D721Med (cell line): ENCODE measurements at regions not wholly inside any gene's neighbourhood (a gene's known extent, or its start where the extent isn't known, plus 50 kb on each side); places are given as distances from the start of the nearest gene placed in this dataset.

Experiments used
- DNase-seq: peaks from one replicate; pipeline ENCODE4 v3.0.0; 2011; ENCODE audit warnings: low spot score; ENCODE audit not compliant: insufficient read length
- FAIRE-seq: peaks from 2 replicates; lab custom pipeline; 2011; peaks lifted over from hg19 to GRCh38; lab: Jason Lieb, UNC
- TF ChIP-seq, protein P1 (sequence below): IDR thresholded peaks from 2 replicates; pipeline ENCODE4 v1.5.1; 2012; ENCODE audit warnings: mild to moderate bottlenecking, control low read depth; ENCODE audit not compliant: insufficient read depth; ENCODE audit errors: missing control alignments

DNA sequence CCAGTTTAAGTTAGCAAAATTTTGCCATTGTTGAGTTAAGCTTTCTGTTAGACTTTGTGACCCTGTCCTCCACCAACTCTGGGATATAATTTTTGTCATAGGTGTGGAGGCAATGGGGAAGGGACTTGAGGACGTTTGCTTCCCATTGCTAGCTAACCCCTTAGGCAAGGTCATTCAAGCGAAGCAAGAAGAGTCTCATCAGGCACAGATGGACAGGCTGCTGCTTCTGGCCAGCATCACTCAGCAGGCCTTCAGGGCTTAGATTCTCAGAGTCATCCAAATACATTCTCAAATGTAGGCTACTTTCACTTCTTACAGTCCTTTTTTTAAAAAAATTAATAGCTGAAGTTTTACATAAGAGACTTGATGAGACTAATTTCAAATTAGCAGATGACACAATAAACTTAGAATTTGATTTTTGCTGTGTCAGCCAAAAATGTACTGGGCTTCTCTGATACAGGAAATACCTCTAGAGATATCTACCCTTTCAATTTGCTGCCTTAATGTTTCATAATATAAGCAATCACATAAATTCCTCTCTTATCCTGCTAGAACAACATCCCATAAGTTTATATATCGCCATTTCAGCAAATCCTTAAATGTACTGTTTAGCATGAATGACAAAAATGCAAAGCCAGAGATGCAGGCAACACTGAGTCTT, 875.2 kb downstream of the FLRT2 start:
- TF ChIP-seq, protein P1, sequence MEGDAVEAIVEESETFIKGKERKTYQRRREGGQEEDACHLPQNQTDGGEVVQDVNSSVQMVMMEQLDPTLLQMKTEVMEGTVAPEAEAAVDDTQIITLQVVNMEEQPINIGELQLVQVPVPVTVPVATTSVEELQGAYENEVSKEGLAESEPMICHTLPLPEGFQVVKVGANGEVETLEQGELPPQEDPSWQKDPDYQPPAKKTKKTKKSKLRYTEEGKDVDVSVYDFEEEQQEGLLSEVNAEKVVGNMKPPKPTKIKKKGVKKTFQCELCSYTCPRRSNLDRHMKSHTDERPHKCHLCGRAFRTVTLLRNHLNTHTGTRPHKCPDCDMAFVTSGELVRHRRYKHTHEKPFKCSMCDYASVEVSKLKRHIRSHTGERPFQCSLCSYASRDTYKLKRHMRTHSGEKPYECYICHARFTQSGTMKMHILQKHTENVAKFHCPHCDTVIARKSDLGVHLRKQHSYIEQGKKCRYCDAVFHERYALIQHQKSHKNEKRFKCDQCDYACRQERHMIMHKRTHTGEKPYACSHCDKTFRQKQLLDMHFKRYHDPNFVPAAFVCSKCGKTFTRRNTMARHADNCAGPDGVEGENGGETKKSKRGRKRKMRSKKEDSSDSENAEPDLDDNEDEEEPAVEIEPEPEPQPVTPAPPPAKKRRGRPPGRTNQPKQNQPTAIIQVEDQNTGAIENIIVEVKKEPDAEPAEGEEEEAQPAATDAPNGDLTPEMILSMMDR = no peak
- DNase-seq = no peak

DNA sequence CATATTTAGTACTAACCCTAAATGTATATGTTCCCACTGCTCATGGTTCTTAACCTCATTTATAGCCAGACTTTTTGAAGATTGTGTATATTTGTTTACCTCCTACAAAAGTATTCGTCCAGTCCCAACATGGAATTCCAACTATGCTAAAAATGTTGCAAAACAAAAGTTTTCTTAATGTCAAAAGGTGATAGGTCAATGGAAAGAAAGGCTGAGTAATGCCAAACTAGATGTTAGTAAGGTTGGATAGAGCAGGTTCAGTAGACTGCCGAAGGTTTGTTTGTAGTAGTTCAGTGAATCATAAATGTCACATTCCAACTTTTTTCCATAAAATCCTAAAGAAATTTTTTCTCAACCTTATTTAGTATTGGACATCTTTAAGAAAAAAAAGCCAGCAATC, 874.5 kb downstream of the FLRT2 start:
- DNase-seq (no peak), FAIRE-seq (no peak)
- TF ChIP-seq, protein P1 = no peak

More for the DNA sequence above, 875.2 kb downstream of the FLRT2 start:
- FAIRE-seq = no peak

DNA sequence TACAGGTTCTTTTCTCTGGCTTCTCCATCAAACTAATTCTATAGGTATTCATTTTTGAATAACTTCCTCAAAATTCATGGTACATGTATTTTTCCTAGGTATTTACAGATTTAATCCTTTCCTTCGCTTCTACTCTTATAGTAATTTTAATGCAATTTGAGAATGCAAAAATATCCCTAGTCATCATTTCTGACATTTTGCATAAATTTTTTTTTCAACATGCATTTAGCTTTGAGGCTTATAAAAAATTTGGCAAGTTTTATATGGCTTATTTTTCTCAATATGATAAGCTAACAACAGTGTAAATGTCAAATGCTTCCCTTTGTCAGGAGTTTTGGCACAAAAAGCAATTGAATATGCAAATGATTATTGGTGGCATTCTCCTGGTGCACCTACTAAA, 872.6 kb downstream of the FLRT2 start:
- TF ChIP-seq, protein P1 = no peak
- DNase-seq (no peak), FAIRE-seq (no peak)

DNA sequence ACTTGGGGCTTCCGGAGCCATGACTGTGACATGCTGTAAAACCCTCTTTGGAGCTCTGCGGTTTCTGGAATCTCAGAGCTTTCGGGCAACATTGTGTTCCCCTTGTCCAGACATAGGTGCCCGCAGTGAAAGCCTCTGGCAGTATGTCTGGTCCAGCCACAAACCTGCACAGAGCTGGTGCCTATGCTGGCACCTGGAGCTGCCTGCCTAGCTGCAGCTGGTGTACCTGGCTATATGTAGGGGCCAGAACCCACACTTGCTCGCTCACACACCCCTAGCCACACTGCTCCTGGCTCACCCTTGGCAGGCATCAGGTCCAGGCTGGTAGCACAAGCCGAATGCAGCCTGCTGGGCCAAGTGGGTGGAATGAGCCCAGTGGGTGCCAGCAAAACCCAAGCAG, 861.1 kb downstream of the FLRT2 start:
- TF ChIP-seq, protein P1 = no peak
- FAIRE-seq (no peak), DNase-seq (no peak)

DNA sequence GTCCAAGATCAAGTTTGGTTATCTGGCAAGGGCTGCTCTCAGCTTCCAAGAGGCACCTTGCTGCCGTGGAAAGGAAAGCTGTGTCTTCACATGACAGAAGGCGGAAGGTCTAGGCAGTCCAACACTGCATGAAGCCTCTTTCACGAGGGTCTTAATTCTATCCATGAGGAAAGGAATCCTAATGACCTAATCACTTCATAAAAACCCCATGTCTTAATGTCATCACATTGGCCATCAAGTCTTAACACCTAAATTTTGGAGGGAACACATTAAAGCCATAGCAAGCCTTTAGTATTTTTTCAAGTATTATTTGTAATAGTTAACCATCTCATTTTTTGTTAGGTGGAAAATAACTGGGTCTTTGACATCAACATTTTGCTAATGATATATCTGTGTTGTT, 858.3 kb downstream of the FLRT2 start:
- DNase-seq (no peak), FAIRE-seq (no peak)
- TF ChIP-seq, protein P1 = no peak

DNA sequence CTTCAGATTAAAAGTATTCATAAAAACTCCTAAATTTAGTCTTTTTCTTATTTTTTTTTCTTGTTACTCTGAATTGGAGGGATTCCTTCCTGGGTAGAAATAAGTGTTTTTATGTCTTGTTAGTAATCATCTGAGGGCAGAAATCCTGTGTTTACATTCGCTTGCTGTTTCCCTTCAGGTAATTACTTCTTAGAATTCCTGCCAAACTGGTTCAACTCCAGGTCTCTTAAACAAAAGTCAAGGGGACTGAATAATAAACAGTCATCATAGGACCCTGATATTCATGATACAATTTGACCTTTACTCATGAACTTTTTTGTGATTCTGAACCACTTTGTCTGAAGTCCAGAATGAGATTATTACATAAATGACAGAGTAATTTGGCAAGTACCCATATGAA, 843.9 kb downstream of the FLRT2 start:
- TF ChIP-seq, protein P1 = no peak
- DNase-seq (no peak), FAIRE-seq (no peak)

DNA sequence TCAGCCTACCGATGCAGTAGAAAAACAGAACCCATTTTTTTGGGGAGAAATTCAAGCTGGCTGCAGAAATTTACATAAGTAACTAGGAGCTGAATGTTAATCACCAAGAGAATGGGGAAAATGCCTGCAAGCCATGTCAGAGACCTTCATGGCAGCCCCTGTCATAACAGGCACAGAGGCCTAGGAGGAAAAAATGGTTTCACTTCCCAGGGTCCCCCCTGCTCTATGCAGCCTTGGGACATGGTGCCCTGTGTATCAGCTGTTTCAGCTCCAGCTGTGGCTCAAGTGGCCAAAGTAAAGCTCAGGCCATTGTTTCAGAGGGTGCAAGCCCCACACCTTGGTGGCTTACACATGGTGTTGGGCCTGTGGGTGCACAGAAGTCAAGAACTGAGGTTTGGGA, 842.5 kb downstream of the FLRT2 start:
- FAIRE-seq (no peak), DNase-seq (no peak)
- TF ChIP-seq, protein P1 = no peak
